Vagina (tissue), 2 donors: ENCODE measurements at regions not wholly inside any gene's neighbourhood (a gene's known extent, or its start where the extent isn't known, plus 50 kb on each side); places are given as distances from the start of the nearest gene placed in this dataset.

Experiments
- POLR2A ChIP-seq, 2 donors: fragments of 450-650 bp; IDR thresholded peaks; one replicate each; pipeline ENCODE4 v1.6.1; 2017; ENCODE audit warnings: antibody characterized with exemption in 2 of 2, mild to moderate bottlenecking in 2 of 2, moderate library complexity in 2 of 2
- TF ChIP-seq, protein P1 (sequence below), 3 experiments: fragments of 450-650 bp in 2 of 3; fragments of 200-600 bp in 1 of 3; sonication (generic) in 1 of 3; IDR thresholded peaks; one replicate each; pipeline ENCODE4 v1.5.1; 2017 to 2019; ENCODE audit warnings: antibody characterized with exemption in 3 of 3, mild to moderate bottlenecking in 2 of 3, moderate library complexity in 2 of 3

DNA sequence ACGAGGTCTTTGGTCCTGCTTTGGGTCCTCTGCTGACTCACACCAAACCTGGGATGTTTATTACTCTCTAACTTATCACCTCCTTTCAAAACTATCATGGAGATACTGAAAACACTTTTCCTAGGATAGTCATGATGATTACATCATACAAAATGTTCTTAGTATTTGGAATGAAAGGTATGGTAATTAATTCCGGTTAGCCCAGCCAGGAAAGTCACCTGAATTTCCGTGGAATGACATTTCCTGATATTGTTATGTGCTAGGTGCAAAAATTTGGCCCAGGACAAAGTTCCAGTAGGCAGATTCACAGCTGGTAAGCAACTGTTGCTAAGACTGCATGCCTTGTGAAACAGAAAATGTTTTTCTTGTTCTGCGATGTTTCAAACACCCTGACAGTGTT is 203.4 kb downstream of the ZNF648 start:
- TF ChIP-seq, protein P1, sequence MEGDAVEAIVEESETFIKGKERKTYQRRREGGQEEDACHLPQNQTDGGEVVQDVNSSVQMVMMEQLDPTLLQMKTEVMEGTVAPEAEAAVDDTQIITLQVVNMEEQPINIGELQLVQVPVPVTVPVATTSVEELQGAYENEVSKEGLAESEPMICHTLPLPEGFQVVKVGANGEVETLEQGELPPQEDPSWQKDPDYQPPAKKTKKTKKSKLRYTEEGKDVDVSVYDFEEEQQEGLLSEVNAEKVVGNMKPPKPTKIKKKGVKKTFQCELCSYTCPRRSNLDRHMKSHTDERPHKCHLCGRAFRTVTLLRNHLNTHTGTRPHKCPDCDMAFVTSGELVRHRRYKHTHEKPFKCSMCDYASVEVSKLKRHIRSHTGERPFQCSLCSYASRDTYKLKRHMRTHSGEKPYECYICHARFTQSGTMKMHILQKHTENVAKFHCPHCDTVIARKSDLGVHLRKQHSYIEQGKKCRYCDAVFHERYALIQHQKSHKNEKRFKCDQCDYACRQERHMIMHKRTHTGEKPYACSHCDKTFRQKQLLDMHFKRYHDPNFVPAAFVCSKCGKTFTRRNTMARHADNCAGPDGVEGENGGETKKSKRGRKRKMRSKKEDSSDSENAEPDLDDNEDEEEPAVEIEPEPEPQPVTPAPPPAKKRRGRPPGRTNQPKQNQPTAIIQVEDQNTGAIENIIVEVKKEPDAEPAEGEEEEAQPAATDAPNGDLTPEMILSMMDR (IDR thresholded peaks at IDR 0.05): no peak
- no peak for TF ChIP-seq POLR2A (IDR thresholded peaks at IDR 0.05)
